ENCODE measurements at regions not wholly inside any gene's neighbourhood (a gene's known extent, or its start where the extent isn't known, plus 50 kb on each side); places are given as distances from the start of the nearest gene placed in this dataset.
"Not testable (repeated sequence)": the region's sequence is repeated elsewhere in the genome, so short reads cannot be mapped to it uniquely, and the experiment has no call there.

DNA sequence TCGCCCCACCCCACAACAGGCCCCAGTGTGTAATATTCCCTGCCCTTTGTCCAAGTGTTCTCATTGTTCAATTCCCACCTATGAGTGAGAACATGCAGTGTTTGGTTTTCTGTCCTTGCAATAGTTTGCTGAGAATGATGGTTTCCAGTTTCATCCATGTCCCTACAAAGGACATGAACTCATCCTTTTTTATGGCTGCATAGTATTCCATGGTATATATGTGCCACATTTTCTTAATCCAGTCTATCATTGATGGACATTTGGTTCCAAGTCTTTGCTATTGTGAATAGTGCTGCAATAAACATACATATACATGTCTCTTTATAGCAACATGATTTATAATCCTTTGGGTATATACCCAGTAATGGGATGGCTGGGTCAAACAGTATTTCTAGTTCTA, 132.7 kb downstream of the SNX10 start:
- not testable (repeated sequence) for DNase-seq (ENCODE audit: low read depth in 2 of 3, low spot score in 2 of 3)

DNA sequence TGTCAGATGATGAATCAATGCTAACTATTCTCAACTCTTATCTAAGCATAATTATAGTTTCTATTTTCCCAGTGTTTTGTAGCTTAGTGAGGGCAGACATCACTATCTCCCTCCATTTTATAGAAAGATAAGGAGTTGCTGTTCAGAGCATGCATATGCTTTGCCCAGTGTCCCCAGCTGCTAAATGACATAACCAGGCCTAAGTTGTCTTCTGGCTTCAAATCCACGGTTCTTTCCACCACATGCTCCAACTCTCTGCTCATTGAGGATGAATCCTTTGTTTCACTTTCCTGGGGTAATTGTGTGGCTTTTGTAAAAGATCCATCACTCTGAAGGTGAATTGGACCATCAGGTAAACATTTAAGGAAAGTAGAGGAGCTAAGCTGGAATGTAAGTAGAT, 134.0 kb downstream of the SNX10 start:
- no peak for DNase-seq (ENCODE audit: low read depth in 2 of 3, low spot score in 2 of 3)

DNA sequence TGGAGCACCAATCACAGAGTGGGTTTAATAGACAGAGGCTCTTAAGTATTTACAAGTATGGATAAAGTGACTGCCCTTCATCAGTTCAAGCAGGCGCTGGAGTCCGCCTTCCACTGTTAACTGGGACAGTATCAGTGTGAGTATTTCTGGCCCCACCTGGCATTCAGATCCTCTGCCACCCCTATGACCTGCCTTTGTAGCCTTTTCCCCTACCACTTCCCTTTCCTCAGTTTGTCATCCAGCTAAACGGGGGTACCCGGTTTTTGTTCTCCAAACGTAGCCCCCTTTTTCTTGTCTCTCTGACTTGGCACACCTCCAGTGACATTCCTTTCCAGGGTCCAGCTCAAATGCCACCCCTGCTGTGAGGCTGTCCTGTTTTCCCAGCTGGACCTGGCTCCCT, 134.4 kb downstream of the SNX10 start:
- DNase-seq (ENCODE audit: low read depth in 2 of 3, low spot score in 2 of 3): no peak

DNA sequence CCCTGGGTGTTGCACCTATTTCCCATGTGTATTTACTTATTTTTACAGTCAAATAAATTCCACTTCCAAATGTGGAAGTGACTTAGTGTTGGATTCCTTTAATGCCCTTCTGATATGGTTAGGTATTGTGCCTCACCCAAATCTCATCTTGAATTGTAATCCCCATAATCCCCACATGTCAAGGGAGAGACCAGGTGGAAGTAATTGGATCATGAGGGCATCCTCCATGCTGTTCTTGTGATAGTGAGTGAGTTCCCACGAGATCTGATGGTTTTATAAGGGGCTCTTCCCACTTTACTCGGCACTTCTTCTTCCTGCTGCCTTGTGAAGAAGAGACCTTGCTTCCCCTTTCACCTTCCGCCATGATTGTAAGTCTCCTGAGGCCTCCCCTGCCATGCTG, 136.9 kb downstream of the SNX10 start:
- DNase-seq (ENCODE audit: low read depth in 2 of 3, low spot score in 2 of 3): no peak

DNA sequence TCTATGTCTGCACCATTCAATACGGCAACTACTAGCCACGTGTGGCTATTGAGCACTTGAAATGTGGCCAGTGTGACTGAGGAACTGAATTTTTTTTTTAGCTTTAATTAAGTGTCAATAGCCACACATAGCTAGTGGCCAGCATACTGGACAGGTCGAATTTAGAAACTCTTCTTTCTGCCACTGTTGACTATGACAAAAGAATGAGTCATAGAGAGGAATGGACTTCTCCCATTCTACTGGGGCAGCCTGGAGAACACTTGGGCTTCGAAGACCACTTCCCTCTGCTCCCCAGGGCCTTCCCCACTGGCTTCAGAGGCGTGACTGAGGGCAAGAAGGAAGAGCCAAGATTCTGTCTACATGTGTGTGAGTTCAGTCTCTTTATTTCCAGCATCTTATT, 137.5 kb downstream of the SNX10 start:
- no peak for DNase-seq (ENCODE audit: low read depth in 2 of 3, low spot score in 2 of 3)

DNA sequence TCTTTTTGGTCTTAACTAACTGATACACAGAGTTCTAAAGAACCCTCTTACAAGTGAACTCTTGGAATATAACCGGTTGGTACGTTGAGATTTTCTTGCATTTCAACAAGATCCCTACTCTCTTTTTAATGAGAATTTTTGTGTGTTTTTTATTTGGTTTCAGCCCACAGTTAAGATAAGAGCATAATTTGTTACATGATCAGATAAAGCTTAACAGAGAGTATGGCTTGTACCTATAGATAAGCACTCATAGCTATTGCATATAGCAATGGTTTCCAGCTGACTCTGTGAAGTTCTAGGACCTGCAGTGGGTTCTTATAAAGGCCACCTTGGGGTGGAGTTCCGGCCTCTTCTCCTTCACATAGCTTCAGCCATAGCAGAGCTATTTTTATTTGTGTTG, 143.3 kb downstream of the SNX10 start:
- DNase-seq (ENCODE audit: low read depth in 2 of 3, low spot score in 2 of 3): no peak

DNA sequence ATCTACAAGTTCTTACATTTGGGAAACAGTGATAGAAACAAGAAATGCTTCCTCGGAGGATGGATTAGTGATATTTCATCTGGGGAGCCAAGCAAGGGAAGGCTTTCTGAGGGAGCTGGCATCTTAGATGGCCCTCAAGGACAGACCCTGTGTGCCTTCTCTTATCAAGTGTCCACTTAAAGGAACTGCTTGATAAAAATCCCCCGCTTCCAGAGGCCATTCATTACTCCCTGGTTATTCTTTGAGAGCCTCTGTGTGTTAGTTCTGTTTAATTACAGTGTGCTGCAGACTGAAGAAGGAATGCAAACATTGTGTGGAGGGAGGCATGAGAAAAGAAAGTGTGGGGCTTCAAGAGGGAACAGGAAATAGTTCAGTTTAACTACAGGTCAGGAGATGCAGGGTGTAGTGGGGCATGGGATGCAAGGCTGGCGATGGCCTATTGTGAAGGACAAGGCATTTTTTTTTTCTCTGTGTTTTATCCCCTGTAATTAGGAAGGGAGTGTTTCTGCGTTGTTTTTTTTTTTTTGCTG, 145.4 kb downstream of the SNX10 start:
- DNase-seq (ENCODE audit: low read depth in 2 of 3, low spot score in 2 of 3): no peak

DNA sequence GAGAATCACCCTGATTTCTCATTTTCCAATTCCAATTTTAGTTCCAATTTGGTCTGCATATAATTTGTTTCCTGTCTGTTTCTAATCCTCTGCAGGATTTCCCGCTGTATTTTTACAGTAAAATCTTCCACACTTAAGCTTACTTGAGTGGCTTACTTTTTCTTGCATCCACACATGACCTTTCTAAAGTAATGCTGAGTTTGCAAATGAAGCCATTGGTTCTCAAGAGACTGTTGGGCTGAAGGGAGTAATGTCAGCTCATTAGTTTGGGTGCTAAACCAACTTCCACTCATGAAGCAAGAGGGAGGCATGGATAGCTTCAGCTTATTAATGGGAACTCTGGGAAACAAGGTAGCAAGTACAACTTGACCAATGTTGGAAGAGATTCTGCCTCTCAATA, 146.4 kb downstream of the SNX10 start:
- no peak for DNase-seq (ENCODE audit: low read depth in 2 of 3, low spot score in 2 of 3)

DNA sequence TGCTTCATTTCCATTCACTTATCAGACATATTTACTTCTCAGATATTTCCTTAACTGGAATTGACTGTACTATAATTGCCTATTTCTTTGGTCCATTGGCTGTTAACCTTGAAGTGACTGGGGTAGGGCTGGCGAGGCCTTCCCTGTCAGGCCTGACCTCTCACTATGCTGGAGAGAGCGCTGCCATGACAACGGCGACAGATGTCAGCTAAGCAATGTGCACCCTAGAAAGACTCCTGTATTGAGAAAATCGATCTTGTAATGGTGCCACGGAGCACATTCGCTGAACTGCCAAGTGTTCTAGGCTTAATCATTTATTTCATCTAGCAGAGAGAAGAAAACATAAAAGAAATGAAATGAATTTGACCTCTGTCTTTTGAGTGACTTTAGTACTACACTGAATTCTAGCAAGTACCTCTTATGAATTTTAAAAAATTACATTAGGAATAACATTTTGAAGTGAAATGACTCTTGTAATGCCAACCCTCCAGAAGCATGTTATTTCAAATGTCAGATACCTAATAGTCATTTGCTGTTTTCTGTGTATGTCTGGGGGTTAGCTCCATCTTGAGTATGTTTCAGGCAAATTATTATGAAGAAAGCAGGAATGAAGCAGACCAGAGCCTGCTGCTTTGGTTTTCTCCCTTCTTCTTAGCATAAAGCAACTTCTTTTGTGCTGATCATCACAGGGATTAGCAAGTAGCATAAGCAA, 148.0 kb downstream of the SNX10 start:
- no peak for DNase-seq (ENCODE audit: low read depth in 2 of 3, low spot score in 2 of 3)

DNA sequence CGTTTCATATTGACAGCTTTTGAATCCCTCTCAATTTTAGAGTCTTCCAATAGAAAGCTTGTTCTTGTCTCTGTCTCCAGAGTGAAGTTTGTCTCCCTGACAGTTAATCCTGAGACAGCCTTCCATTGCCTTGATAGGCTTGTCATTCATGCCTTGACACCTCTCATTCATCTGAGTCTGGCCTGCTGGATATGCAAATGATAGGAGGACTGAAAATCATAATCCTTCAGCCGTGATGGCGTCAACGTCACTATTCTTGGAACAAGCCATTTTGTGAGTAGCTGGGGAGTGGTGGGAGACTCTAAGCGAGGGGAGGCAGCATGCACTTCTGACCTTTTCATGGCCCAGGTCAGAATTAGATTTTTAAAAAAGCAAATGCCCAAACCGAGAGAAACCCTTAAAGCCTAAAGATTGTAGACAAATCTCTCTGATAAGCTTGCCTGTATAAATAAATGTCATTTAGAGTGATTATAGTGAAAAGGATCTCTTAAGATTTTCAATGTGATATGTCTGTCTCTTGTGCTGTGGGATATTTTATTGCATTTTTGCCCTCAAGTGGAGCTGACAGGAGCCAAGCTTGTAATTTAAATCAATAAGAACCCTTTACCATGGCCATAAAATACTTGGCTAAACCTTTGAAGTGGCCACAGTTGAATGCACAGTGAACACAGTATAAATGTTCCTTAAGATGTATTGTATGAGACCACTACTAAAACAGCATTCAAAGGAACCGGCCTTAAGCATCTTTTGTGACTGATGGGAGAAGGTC, 148.8 kb downstream of the SNX10 start:
- DNase-seq (ENCODE audit: low read depth in 2 of 3, low spot score in 2 of 3): no peak

DNA sequence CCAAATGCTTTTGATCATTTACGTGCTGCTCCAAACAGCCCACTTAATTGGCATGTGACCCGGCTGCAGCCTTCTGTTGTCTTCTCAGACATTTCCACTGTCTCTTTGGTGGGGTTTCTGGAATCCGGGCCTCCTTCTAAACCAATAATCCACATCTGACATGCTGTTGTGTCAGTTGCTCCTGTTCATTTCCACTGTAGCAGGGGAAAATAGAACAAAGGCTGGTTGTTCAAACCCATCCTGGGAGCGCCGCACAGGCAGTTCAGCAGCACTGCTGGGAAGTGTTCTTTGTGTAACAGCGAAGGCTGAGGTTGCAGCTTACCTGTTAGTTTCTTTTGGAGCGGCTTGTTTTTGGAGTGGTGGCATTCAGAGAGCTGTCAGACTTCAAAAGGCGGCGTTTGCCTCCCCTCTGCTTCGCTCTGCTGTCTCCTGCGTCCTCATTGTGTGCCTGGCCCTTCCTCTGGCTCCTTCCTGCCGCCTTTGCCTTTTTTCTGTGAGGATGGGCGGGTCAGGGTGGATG, 149.4 kb downstream of the SNX10 start:
- no peak for DNase-seq (ENCODE audit: low read depth in 2 of 3, low spot score in 2 of 3)

DNA sequence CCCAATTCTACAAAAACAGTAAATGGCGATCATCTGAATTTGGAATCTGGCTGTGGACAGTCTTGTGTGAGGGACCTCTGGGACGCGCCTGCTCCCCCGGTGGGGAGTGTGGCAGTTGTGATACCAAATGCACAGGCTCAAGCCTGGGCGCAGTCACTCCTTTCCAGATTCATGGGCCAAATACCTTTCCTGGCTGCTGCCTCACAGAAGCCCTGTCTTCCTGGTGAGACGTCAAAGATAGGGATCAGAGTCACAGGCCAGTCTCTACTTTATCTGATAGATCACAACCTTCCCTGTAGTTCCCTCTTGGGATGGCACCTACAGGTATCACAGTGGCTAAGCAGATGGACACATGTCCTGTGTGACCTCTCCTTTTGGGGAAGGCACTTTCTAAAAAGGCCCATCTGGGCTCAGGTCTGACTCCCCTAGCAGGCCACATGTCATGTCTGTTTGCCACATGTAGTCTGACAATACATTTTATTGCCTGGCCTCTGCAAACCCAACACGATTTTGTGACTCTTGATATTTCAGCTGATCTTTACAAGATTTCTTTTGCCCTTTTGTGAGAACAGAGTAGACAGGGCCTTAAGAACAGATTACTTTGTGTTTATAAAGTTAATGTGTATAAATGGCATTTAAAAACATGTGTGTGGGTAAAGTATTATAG, 150.1 kb downstream of the SNX10 start:
- DNase-seq (ENCODE audit: low read depth in 2 of 3, low spot score in 2 of 3): no peak

DNA sequence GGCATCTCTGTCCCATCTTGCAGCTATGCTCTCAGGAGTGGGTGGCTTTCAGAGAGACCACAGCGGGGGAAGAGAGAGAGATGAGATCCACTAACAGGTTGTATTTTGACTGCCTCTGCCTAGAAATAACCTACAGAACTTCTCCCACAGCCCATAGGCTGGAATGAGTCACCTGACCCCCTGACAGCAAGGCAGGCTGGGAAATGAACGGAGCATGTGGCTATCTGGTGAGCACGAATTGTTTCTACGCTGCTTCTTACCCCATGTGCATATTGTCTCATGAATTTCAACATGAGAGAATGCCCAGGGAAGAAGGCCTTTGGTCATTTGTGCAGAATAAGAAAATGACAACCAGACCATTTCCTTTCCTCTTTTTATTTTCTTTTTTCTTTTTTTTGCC, 151.3 kb downstream of the SNX10 start:
- DNase-seq (ENCODE audit: low read depth in 2 of 3, low spot score in 2 of 3): no peak

DNA sequence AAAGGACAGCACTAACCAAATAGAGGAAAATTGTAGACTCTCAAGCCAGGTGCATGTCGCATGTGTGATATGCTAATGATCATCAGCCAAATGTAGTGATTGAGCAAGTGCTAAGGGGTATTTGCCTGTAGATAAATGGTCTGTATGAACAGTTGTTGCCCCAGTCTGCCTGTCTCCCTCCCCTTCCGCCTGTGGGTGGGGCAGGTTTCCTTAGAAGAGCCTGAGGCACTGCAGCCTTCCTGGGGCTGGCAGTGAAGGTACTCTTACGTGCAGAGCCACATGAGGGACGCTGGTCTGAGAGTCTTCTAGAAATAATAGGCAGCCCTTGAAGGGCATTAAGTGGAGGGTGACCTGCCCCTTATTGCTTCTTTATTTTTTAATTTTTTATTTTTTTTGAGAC, 152.1 kb downstream of the SNX10 start:
- no peak for DNase-seq (ENCODE audit: low read depth in 2 of 3, low spot score in 2 of 3)

DNA sequence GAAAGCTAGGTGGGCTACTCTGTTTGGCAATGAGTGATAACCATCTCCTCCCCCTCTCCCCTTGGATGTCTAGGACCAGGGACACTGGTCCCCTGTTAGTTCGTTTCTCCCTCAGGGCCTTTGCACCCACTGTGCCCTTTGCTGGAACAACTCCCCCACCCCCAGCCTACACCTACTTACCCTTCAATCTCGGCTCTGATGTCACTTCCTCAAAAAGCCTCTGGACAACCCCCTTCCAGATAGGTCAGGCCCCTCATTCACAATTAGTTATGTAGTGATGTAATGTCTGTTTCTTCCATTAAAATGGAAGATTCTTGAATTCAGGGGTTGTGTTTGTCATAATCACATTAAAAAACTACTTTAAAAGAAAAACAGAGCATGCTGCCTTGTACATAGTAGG, 152.9 kb downstream of the SNX10 start:
- peak in 1 of 3 donors; percentile 44 for DNase-seq (ENCODE audit: low read depth in 2 of 3, low spot score in 2 of 3)

DNA sequence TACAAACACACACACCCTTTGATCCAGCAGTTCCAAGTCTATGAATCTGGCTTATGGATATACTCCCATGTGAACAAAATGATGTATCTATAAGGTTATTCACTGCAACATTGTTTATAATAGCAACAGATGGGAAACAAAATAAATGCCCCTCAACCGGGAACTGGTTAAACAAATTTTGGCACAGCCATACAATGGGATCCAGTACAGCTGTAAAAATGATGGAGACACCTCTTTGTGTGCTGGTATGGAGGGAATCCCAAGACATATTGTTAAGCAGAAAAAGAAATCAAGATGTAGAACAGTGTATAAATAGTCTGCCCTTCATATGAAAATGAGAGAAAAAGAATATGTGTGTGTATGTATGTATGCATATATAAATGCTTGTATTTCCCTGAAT, 155.5 kb downstream of the SNX10 start:
- no peak for DNase-seq (ENCODE audit: low read depth in 2 of 3, low spot score in 2 of 3)

DNA sequence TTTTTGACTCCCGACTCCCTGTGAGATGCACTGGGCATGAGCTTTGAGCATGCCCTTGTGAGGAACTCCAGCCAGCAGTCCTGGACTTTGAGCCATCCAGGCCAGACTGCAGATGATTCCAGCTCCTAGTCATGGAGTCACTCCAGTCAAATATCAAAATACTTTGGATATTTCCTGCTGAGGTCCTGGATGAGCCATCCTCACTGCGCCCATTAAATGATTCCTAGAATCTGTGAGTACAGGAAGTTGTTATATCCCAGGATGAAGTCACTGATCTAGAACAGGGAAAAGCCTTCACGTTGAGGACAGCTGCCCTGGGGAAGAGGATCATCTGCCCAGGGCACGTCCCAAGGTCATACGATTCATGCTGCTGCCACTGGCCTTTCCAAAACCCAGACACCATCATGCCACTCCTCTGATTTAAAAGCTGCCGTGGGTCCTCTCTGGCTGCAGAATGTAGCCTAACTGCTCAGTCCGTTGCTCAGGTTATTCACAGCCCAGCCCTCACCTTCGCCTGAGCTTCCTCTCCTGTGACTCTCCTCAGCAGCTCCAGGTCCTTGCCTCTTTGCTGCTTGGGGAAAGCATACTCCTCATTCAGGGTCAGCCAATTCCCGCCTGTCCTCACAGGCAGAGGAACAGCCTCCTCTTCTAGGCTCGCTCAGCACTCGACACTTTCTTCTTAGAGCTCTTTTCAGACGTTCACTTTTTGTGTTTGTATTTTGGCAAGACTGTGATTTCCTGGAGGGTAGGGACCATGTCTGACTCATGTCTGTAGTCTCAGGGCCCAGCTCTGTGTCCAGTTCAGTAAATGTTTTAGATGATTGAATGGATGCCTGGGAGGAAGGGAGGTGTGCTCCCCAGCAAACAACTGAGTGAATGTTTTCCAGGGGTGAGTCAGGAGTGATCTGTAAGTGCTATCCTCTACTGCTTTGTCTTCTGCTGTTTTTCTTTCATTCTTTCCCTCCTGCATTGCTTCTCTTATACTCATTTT, 157.8 kb downstream of the SNX10 start:
- DNase-seq (ENCODE audit: low read depth in 2 of 3, low spot score in 2 of 3): no peak

DNA sequence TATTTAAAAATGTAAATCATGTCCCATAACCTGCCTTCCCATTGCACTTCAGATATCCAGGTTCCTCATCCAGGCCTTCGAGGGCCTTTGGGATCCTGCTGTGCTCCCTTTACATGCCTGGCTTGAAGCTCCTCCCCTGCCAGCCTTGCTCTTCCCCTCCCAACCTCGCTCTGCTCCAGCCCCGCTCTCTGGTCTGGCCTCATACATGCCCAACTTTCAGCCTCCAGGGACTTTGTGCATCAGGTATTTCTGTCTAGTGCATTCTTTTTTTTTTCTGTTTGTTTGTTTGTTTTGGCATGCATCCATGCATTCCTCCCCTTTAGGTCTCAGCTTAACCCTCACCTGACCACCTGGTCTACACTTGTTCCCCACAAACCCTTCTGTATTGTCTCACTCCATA, 160.3 kb downstream of the SNX10 start:
- no peak for DNase-seq (ENCODE audit: low read depth in 2 of 3, low spot score in 2 of 3)

DNA sequence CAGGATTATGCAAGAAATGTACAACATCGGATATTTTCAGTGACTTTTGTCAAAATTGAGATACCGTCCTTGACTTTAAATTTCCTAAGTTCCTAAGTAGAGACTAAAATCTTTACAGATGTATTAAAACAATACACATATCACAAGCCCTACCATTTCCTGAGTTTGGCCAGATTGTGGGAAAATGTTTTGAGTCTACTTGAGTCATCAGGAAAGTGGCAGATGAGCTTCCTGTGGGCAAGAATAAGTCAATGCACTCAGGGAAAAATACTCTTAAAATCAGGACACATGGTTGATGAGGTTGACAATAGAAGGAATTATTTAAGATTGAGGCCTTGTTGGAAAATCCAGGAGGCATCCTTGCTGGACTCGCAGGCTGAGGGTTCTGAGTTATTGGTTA, 162.5 kb downstream of the SNX10 start:
- no peak for DNase-seq (ENCODE audit: low read depth in 2 of 3, low spot score in 2 of 3)

DNA sequence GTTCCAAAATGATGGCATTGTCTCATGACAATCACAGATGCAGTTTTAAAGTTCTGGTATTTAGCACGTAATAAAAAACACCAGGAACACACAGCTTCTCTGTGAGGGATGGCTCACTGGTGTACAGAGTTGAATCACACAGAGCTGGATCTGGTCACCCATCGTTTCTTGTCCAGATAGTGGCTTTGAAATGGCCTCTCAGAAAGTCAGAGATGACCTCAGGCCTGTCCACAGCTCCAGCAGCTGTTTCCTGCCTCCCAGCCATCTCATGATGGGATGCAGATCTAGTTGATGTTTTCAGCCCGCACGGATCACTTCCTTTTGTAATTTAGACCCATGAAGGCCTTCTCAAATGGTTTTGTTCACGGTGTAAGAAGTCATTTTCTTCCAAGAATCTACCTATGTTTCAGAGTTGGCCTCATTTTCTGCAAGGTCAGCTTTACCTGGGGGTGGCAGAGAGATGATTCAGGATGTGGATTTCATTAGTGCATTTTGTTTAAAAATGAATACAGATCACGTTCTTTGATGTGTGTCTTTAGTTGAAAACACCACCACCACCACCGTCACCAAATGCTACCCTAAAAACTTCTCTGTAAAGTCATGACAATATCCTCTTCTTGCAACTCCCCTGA, 166.2 kb downstream of the SNX10 start:
- DNase-seq (ENCODE audit: low read depth in 2 of 3, low spot score in 2 of 3): no peak

Data from hematopoietic multipotent progenitor cell (in vitro differentiated cells).